ENCODE measurements at regions not wholly inside any gene's neighbourhood (a gene's known extent, or its start where the extent isn't known, plus 50 kb on each side); places are given as distances from the start of the nearest gene placed in this dataset.
A peak's percentile ranks its signal among the peaks of the same experiment; 100 is the strongest.
"Not testable (repeated sequence)": the region's sequence is repeated elsewhere in the genome, so short reads cannot be mapped to it uniquely, and the experiment has no call there.

- no peak for DNase-seq
These were observed 791.5 kb upstream of the LCORL start for GRCh38 chr4:18813055-18813454.

DNA sequence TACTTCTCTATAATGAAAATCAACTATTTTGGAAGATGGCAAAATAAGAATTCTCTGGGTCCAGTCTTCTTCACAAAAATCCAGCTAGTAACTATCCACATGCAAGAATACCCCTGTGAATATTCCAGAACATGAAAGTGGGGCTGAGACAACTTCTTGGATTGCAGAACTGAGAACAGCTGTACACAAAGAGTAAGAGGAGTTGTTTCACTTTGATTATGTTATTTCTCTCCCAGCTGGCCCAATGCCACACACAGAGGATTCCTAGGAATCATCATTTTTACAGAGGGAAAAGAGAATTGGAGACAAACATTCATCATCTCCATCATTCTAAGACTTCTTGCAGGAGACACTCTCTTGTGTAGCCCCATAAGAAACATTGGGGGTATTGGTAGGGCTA lies 782.2 kb upstream of the LCORL start:
- no peak for DNase-seq

- no peak for DNase-seq
These were observed 776.6 kb upstream of the LCORL start for GRCh38 chr4:18798123-18798522.

- no peak for DNase-seq
These were observed 774.2 kb upstream of the LCORL start for GRCh38 chr4:18795794-18796193.

- DNase-seq, result no peak
These were observed 755.8 kb upstream of the LCORL start for GRCh38 chr4:18777190-18777930.

DNA sequence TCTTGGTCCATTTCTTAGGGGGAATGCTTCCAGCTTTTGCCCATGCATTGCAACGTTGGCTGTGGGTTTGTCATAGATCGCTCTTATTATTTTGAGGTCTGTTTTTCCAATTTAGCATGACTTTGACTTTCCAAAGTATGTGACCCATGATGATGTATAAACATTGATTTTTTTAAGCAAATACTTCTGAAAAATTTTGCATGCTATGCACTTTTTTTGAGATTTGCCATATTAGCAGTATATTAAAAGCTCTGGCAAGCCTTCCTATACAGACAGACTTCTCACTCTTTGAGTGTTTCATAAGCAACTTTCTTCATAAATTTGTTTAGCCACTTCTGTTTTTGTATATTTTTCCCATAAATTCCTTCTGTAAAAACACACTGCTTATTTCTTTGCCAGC lies 746.4 kb upstream of the LCORL start:
- DNase-seq, result no peak

DNA sequence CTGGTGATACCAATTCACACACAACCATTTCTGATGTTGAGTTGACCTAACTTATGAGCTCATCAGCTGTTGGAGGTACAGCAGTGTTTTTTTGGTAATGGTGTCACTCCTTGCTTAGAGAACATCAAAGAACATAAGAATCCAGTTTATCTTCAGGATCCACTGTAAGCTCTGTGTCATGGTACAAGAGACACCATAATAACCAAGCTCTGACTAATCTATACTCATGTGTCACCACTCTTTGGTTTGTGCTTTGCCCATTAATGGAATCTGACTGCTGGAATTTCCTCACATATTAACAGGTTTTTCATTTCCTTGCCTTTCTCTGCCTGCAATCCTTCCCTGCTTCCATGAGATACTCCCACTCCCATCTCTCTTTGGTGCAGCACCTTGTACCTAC lies 735.1 kb upstream of the LCORL start:
- no peak for DNase-seq

- DNase-seq, result no peak
These were observed 732.6 kb upstream of the LCORL start for GRCh38 chr4:18754180-18754579.

- no peak for DNase-seq
These were observed 729.5 kb upstream of the LCORL start for GRCh38 chr4:18751083-18751482.

DNA sequence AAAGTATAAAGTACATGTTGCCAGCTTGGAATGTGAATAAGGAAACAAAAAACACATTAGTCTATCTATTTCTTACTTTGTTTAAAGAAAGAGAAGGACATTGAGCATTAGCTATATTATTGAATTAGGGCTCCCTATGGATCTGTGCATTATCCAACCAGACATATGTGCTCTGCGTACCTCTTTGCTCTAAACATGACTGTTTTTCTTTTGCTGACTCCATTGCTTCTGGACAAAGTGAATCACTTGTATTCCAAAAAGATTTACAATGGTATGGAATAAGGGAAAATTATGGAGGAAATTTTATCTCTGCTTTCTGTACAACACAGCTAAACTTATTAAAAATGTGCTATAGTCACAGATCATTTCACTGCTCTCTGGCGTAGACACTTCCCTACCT lies 727.8 kb upstream of the LCORL start:
- DNase-seq, result no peak

GRCh38 chr4:18736551-18736950 lies 715.0 kb upstream of the LCORL start:
- DNase-seq, result no peak

DNA sequence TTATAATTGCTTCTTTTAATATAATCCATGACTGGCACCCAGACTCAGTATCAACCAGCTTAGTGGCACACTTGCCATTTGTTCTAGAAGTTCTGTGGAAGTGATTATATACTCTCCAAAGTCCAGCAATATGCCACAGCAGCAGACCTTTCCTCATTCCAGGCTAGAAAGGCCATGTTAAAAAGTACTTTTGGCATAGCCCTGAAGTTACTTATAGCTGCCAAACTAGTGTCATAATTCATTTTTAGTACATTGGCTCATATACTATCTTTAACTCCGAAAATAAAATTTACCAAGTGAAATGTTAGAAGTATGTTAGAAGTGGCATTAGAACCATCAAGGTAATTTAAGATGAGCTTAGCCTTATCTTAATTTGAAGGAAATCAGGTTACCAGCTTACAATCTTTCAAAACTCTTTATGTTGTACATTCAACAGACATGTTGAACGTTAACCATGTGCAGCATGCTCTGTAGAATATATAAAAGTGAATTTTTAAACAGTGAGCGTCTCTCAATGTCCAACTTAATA lies 714.2 kb upstream of the LCORL start:
- no peak for DNase-seq

- no peak for DNase-seq
These were observed 712.9 kb upstream of the LCORL start for GRCh38 chr4:18734405-18734804.

GRCh38 chr4:18733961-18734360 lies 712.4 kb upstream of the LCORL start:
- no peak for DNase-seq

GRCh38 chr4:18722748-18723191 lies 701.2 kb upstream of the LCORL start:
- DNase-seq, result no peak

GRCh38 chr4:18698119-18698883 lies 676.7 kb upstream of the LCORL start:
- no peak for DNase-seq

- DNase-seq, result peak; percentile 4
These were observed 674.4 kb upstream of the LCORL start for GRCh38 chr4:18695733-18696527.

DNA sequence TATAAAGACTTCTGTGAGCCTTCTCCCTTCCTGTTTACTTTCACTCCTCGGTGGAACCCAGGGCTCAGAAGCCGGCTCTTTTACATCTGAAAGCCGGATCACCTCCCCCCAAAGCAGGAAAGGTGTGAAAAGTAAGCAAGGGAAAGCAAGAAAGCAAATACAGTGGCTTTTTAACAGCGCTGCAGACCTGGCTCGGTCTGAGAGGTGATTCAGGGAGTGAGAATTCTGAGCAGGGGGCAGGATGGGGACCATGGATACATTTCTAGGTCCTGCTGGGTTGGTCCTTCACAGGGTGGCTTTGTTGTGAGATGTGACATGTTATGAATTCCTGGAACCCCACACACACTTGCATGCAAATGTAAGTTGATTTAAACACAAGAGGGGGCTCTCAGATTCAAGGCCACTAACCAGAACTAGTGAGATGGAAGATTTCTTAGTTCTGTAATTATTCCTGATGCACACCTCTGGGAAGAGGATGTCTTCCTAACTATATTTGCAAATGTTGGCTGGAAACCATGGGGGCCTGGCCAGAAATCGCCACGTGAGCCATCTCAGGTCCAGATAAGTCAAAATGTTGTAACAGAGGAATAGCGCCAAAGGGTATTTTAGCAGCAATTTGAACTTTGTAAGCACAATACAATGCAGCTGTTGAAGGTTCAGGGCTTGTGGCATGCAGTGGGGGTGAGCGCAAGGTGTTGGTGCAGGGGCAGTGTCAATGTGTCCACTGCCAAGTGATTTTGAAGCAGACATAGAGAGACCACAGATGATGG lies 670.1 kb upstream of the LCORL start:
- no peak for DNase-seq

DNA sequence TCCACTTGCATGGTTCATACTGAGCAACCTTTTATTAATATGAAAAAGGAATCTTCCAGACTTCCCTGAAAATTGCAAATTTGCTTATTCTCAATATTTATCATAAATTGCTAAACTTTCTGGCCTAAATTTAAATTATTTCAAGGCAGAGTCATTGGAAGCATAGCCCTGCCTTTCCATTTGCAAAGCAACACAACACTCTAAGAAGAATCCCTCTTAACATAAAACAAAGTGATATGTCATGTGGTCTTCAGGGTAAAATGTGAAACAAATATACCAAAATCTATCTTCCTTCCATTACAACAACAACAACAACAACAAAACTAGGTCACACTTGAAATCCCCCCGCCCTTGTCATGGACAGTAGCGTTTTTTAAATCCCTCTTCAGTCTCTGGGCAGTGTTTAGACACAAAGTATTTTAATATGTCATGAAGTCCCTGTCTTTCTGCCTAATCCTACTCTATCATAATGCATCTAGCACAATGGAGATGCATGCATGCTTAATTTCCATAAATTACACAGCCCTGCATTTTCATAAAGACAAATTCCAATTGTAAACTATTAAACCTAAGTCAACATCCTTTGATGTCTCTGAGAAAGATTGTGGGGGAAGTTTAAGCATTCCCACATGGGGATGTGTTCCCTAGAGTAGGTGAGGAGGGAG lies 668.9 kb upstream of the LCORL start:
- DNase-seq, result no peak

- DNase-seq, result no peak
These were observed 668.0 kb upstream of the LCORL start for GRCh38 chr4:18689308-18690115.

DNA sequence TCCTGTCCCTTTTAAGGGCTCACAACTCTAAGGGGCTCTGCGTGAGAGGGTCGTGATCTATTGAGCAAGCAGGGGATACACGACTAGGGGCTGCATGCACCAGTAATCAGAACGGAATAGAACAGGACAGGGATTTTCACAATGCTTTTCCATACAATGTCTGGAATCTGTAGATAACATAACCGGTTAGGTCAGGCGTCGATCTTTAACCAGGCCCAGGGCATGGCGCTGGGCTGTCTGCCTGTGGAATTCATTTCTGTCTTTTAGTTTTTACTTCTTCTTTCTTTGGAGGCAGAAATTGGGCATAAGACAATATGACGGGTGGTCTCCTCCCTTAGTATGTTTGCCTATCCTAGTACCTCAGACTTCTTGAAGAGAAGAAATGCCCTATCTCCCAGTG lies 666.8 kb upstream of the LCORL start:
- not testable (repeated sequence) for DNase-seq
